GM12878 (cell line): ENCODE measurements at regions not wholly inside any gene's neighbourhood (a gene's known extent, or its start where the extent isn't known, plus 50 kb on each side); places are given as distances from the start of the nearest gene placed in this dataset.

Experiments
- ATAC-seq: fragments of 200-7000 bp; cut with Tn5 transposase; 3 replicates; pipeline ENCODE4 v1.9.1; 2020; ENCODE audit warnings: mild to moderate bottlenecking, moderate library complexity
- BruUV-seq: library from RNA; stranded (reverse); fragments of 400-500 nt; replicated peaks from 2 replicates; lab custom pipeline; 2021; lab: Mats Ljungman, UMichigan
- CTCF ChIA-PET: fragments of 300-600 bp; sonication (Branson Sonifier 250); formaldehyde crosslinking; extraction: SDS; loops from one replicate; lab custom pipeline; 2021; ENCODE audit warnings: inconsistent platforms; lab: Yijun Ruan, JAX
- POLR2A ChIA-PET: fragments of 350-600 bp; formaldehyde crosslinking; extraction: SDS; loops from one replicate; lab custom pipeline; 2021; ENCODE audit warnings: inconsistent platforms; lab: Charles Lee
- RAD21 ChIA-PET: fragments of 300-600 bp; sonication (Branson Sonifier 250); formaldehyde crosslinking; loops from one replicate; lab custom pipeline; 2023; ENCODE audit warnings: antibody characterized with exemption; ENCODE audit not compliant: unreplicated experiment; lab: Charles Lee
- SMC1A ChIA-PET: fragments of 300-600 bp; sonication (Branson Sonifier 250); formaldehyde crosslinking; loops from one replicate; lab custom pipeline; 2023; ENCODE audit not compliant: unreplicated experiment, uncharacterized antibody; lab: Charles Lee
- DNase-seq: peaks from one replicate; pipeline ENCODE4 v3.0.0-alpha.2; 2011; ENCODE audit warnings: low read depth, low spot score
- FAIRE-seq: peaks from 3 replicates; lab custom pipeline; 2011; peaks lifted over from hg19 to GRCh38; lab: Jason Lieb, UNC
- H2AFZ ChIP-seq: 2 replicates; pipeline ENCODE4 v1.6.0; 2011; ENCODE audit warnings: low read depth, low read length, control low read depth; ENCODE audit not compliant: control insufficient read depth
- H3K27ac ChIP-seq: 2 replicates; pipeline ENCODE4 v1.5.1; 2011; ENCODE audit warnings: control low read depth; ENCODE audit not compliant: control insufficient read depth, insufficient read depth
- H3K27me3 ChIP-seq, 2 experiments: replicated peaks in 1 of 2; 2 replicates each; pipeline versions ENCODE4 v1.6.0 to v1.6.1; 2011; ENCODE audit warnings: low read length in 1 of 2; ENCODE audit not compliant: control insufficient read depth in 2 of 2, insufficient read depth in 2 of 2
- H3K36me3 ChIP-seq, 2 experiments: 2 replicates each; pipeline ENCODE4 v1.5.1; 2011; ENCODE audit warnings: low read length in 1 of 2; ENCODE audit not compliant: control insufficient read depth in 2 of 2, insufficient read depth in 2 of 2
- H3K4me1 ChIP-seq: 2 replicates; pipeline ENCODE4 v1.6.1; 2011; ENCODE audit warnings: mild to moderate bottlenecking, low read length, moderate library complexity, mixed read lengths; ENCODE audit not compliant: control insufficient read depth, insufficient read depth
- H3K4me2 ChIP-seq: 2 replicates; pipeline ENCODE4 v1.6.0; 2011; ENCODE audit warnings: control low read depth; ENCODE audit not compliant: control insufficient read depth, insufficient read depth
- H3K4me3 ChIP-seq: fragments of 200-600 bp; sonication (generic); 2 replicates; pipeline ENCODE4 v1.5.1; 2016
- H3K79me2 ChIP-seq: 2 replicates; pipeline ENCODE4 v1.6.0; 2011; ENCODE audit warnings: low read length; ENCODE audit not compliant: control insufficient read depth, insufficient read depth
- H3K9ac ChIP-seq: 2 replicates; pipeline ENCODE4 v1.8.0; 2011; ENCODE audit warnings: low read length, control low read depth, mixed read lengths; ENCODE audit not compliant: control insufficient read depth, insufficient read depth
- H3K9me3 ChIP-seq: replicated peaks from 3 replicates; pipeline ENCODE4 v1.5.1; 2011; ENCODE audit warnings: mild to moderate bottlenecking, low read length; ENCODE audit not compliant: control insufficient read depth, insufficient read depth
- H4K20me1 ChIP-seq: 2 replicates; pipeline ENCODE4 v1.6.0; 2011; ENCODE audit not compliant: control insufficient read depth, insufficient read depth
- ATF2 ChIP-seq: IDR thresholded peaks from 2 replicates; pipeline ENCODE4 v1.6.1; 2012; ENCODE audit warnings: low read length, inconsistent platforms
- CHD2 ChIP-seq: IDR thresholded peaks from 2 replicates; pipeline ENCODE4 v1.6.1; 2011; ENCODE audit warnings: low read depth, low read length, improper control_type of control experiment, borderline replicate concordance
- NRF1 ChIP-seq: conservative IDR thresholded peaks from 2 replicates; pipeline ENCODE4 v1.6.1; 2011; ENCODE audit warnings: mild to moderate bottlenecking, low read depth, low read length, improper control_type of control experiment
- RAD21 ChIP-seq: IDR thresholded peaks from 2 replicates; pipeline ENCODE4 v1.6.1; 2011; ENCODE audit warnings: mild to moderate bottlenecking, low read depth, low read length, moderate library complexity; ENCODE audit not compliant: insufficient read depth
- RCOR1 ChIP-seq: conservative IDR thresholded peaks from 2 replicates; pipeline ENCODE4 v1.6.1; 2012; ENCODE audit warnings: low read depth, low read length, improper control_type of control experiment
- RELA ChIP-seq: fragments of 450-650 bp; IDR thresholded peaks from 2 replicates; pipeline ENCODE4 v1.8.0; 2014; ENCODE audit warnings: borderline replicate concordance; ENCODE audit not compliant: partially characterized antibody
- SIN3A ChIP-seq: IDR thresholded peaks from 2 replicates; pipeline ENCODE4 v1.6.1; 2012; ENCODE audit warnings: low read depth, low read length, improper control_type of control experiment
- WGBS: methylation state at CpG from one replicate; pipeline ENCODE4 v1.1.6; 2016; ENCODE audit warnings: low lambda C conversion rate; ENCODE audit not compliant: insufficient replicate concordance, insufficient coverage; ENCODE audit errors: missing lambda C conversion rate; 5-methylcytosine and 5-hydroxymethylcytosine counted together
- in situ Hi-C: fragments of 300-500 bp; cut with MboI; formaldehyde crosslinking; loops from 9 replicates; pipeline ENCODE4 v1.14.3; 2018; ENCODE audit warnings: mixed read lengths
- intact Hi-C: fragments of 100-400 bp; cut with micrococcal nuclease; formaldehyde crosslinking; loops from one replicate; pipeline ENCODE4 v1.14.2; 2022; ENCODE audit not compliant: unreplicated experiment
- TF ChIP-seq, protein P1 (sequence below): fragments of 450-650 bp; IDR thresholded peaks from 2 replicates; pipeline ENCODE4 v1.6.1; 2016; ENCODE audit warnings: mild to moderate bottlenecking

DNA sequence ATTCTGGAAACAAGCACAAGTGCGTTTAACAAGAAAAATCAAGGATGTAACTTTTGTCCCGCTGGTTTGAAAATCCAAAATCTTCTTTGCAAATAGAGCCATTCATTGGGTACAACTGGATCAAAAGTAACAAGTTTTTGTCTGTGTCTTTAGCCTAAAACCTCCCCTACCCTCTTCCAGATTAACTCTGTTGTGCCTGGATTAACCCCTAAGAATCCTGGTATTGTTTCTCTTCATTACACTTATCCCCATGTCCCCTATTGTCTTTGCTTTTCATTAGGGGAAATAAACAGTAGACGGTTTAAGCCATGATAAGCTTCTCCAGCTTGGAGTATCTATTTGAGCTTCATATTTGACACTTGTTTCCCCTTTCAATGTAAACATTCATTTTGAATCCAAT, 242.1 kb upstream of the ARGLU1 start:
- WGBS = 11% methylated on average over 3 of the region's 3 CpGs
- H3K4me3 ChIP-seq = no peak overlapping the region

More for the DNA sequence above, 242.1 kb upstream of the ARGLU1 start:
- ChIA-PET POLR2A (no interaction called here), CTCF (no interaction called here), RAD21 (no interaction called here), SMC1A (interaction anchor here (1.0 kb wide), 1 partner anchor 13 kb away, joined by 3 read pairs; no protein-coding TSS in a partner anchor)
- TF ChIP-seq RELA (no peak), RCOR1 (no peak), ATF2 (no peak), NRF1 (no peak), RAD21 (no peak), CHD2 (no peak), SIN3A (no peak)
- TF ChIP-seq, protein P1, sequence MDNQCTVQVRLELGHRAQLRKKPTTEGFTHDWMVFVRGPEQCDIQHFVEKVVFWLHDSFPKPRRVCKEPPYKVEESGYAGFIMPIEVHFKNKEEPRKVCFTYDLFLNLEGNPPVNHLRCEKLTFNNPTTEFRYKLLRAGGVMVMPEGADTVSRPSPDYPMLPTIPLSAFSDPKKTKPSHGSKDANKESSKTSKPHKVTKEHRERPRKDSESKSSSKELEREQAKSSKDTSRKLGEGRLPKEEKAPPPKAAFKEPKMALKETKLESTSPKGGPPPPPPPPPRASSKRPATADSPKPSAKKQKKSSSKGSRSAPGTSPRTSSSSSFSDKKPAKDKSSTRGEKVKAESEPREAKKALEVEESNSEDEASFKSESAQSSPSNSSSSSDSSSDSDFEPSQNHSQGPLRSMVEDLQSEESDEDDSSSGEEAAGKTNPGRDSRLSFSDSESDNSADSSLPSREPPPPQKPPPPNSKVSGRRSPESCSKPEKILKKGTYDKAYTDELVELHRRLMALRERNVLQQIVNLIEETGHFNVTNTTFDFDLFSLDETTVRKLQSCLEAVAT = no peak
- ATAC-seq = no peak
- in situ Hi-C loops (no loop called here), intact Hi-C loops (no loop called here)
- H3K9ac ChIP-seq = no peak overlapping the region
- no peak for DNase-seq
- H3K4me1 ChIP-seq = no peaks in the 10 kb centered on the region
- H3K79me2 ChIP-seq = no peaks in the 10 kb centered on the region
- no peak overlapping the region for H3K27ac ChIP-seq
- H3K36me3 ChIP-seq = no peaks in the 10 kb centered on the region
- FAIRE-seq = no peak
- BruUV-seq = no TSS peak
- H3K9me3 ChIP-seq = no peaks in the 10 kb centered on the region
- H2AFZ ChIP-seq = no peak overlapping the region
- H3K27me3 ChIP-seq = no peaks in the 10 kb centered on the region
- no peak overlapping the region for H3K4me2 ChIP-seq
- no peaks in the 10 kb centered on the region for H4K20me1 ChIP-seq
